ENCODE measurements at regions not wholly inside any gene's neighbourhood (a gene's known extent, or its start where the extent isn't known, plus 50 kb on each side); places are given as distances from the start of the nearest gene placed in this dataset.

- TF ChIP-seq, protein P1, sequence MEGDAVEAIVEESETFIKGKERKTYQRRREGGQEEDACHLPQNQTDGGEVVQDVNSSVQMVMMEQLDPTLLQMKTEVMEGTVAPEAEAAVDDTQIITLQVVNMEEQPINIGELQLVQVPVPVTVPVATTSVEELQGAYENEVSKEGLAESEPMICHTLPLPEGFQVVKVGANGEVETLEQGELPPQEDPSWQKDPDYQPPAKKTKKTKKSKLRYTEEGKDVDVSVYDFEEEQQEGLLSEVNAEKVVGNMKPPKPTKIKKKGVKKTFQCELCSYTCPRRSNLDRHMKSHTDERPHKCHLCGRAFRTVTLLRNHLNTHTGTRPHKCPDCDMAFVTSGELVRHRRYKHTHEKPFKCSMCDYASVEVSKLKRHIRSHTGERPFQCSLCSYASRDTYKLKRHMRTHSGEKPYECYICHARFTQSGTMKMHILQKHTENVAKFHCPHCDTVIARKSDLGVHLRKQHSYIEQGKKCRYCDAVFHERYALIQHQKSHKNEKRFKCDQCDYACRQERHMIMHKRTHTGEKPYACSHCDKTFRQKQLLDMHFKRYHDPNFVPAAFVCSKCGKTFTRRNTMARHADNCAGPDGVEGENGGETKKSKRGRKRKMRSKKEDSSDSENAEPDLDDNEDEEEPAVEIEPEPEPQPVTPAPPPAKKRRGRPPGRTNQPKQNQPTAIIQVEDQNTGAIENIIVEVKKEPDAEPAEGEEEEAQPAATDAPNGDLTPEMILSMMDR (IDR thresholded peaks at IDR 0.05; ENCODE audit: low read length, missing control alignments) = no peak
- no peak overlapping the region for H3K4me3 ChIP-seq (replicated peaks; ENCODE audit: low read depth, low read length)
- DNase-seq (ENCODE audit: low read depth) = no peak
Observed at GRCh38 chr2:71832844-71833243, 314.8 kb downstream of the CYP26B1 start.

DNA sequence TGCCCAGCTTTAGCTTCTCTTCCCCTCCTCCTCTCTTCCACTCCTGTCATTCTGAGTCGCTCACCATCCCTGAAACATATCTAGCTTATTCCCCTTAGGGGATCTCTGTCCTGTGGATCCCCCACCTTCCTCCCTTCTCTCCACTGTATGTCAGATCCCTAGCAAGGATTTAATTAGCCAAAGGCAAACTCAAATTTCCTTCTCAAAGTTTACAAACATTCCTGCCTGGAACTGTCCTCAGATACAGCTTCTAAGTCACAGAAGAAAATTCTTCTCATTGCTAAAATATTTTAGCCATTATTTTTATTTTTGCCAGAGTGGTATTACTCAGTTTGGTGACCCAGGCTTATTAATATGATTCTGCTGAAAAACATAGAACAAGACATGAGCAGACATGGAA lies 315.3 kb downstream of the CYP26B1 start:
- H3K4me3 ChIP-seq (replicated peaks; ENCODE audit: low read depth, low read length) = no peak overlapping the region
- no peak for DNase-seq (ENCODE audit: low read depth)
- TF ChIP-seq, protein P1 (IDR thresholded peaks at IDR 0.05; ENCODE audit: low read length, missing control alignments) = no peak

GRCh38 chr2:71831193-71831577 lies 316.5 kb downstream of the CYP26B1 start:
- TF ChIP-seq, protein P1 (IDR thresholded peaks at IDR 0.05; ENCODE audit: low read length, missing control alignments) = no peak
- H3K4me3 ChIP-seq (replicated peaks; ENCODE audit: low read depth, low read length) = no peak overlapping the region
- DNase-seq (ENCODE audit: low read depth) = peak; percentile 61

GRCh38 chr2:71830497-71831192 lies 317.0 kb downstream of the CYP26B1 start:
- H3K4me3 ChIP-seq (replicated peaks; ENCODE audit: low read depth, low read length) = no peak overlapping the region
- no peak for DNase-seq (ENCODE audit: low read depth)
- TF ChIP-seq, protein P1 (IDR thresholded peaks at IDR 0.05; ENCODE audit: low read length, missing control alignments) = no peak

GRCh38 chr2:71829008-71829407 lies 318.7 kb downstream of the CYP26B1 start:
- DNase-seq (ENCODE audit: low read depth) = no peak
- no peak overlapping the region for H3K4me3 ChIP-seq (replicated peaks; ENCODE audit: low read depth, low read length)
- TF ChIP-seq, protein P1 (IDR thresholded peaks at IDR 0.05; ENCODE audit: low read length, missing control alignments) = no peak

DNA sequence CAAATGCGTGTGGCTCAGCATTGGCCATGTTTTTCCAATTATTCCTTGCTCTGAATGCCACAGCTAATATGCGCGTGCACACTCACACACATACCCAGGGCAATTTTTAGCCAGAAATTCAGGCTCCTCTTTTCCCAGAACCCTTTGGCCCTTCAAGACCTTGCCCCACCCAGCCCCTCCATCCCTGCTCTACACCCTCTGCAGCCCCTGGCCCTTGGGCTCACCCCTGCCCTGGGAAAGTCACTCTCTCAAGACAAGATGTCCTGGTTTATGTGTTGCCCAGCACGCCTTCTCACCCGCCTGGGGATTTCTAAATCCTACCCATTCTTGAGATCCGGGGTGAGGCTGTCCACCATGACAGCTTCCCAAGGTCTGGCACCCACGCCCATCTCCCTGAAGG lies 319.7 kb downstream of the CYP26B1 start:
- TF ChIP-seq, protein P1 (IDR thresholded peaks at IDR 0.05; ENCODE audit: low read length, missing control alignments) = no peak
- no peak overlapping the region for H3K4me3 ChIP-seq (replicated peaks; ENCODE audit: low read depth, low read length)
- no peak for DNase-seq (ENCODE audit: low read depth)

DNA sequence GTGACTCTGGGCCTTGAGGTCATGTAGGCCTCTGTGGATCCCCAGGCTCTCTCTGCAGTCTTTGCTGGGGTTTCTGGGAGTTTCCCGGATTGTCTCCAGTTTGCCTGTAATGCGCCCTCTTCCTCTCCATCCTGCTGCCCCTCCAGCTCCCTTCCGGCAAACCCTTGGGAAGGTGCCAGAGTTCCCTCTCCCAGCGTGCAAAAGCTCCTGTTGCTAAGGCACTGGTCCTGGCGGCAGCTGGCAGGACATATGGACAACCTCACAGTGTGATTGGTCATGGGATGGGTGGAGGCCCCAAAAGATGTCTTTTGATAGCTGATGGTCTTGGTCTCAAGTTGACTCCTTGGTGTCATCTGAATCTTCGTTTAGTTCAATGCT lies 320.1 kb downstream of the CYP26B1 start:
- DNase-seq (ENCODE audit: low read depth) = no peak
- TF ChIP-seq, protein P1 (IDR thresholded peaks at IDR 0.05; ENCODE audit: low read length, missing control alignments) = no peak

More for the DNA sequence above, 320.1 kb downstream of the CYP26B1 start:
- no peak overlapping the region for H3K4me3 ChIP-seq (replicated peaks; ENCODE audit: low read depth, low read length)
